HG02642 (cell line): ENCODE measurements at regions not wholly inside any gene's neighbourhood (a gene's known extent, or its start where the extent isn't known, plus 50 kb on each side); places are given as distances from the start of the nearest gene placed in this dataset.

ENCODE experiments used
- ATAC-seq: cut with Tn5 transposase; IDR thresholded peaks from one replicate; pipeline ENCODE4 v1.9.1; 2021; ENCODE audit warnings: mild to moderate bottlenecking; ENCODE audit not compliant: unreplicated experiment, poor library complexity

- peak; percentile 91 for ATAC-seq
Measured at GRCh38 chr2:181183878-181184542, 203.6 kb downstream of the UBE2E3 start.

DNA sequence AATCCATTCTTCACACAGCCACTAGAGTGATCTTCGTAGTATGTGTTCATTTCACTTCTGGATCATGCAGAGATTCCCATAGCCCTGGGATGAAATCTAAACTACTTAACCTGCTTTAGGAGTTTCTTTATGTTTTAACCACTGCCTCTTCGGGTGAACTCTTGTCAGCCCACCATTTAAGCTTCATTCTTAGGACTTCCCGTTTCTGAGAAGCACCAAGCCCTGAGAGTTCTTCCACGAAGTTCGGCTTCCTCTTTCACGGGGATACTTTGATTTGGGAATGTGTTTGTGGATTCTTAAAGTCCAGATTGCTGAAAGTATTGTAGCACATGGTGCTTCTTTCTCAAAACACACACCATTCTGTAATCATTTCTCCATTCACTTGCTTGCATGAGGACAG, 205.0 kb downstream of the UBE2E3 start:
- ATAC-seq = no peak

- ATAC-seq = no peak
Measured at GRCh38 chr2:181185948-181186347, 205.5 kb downstream of the UBE2E3 start.

DNA sequence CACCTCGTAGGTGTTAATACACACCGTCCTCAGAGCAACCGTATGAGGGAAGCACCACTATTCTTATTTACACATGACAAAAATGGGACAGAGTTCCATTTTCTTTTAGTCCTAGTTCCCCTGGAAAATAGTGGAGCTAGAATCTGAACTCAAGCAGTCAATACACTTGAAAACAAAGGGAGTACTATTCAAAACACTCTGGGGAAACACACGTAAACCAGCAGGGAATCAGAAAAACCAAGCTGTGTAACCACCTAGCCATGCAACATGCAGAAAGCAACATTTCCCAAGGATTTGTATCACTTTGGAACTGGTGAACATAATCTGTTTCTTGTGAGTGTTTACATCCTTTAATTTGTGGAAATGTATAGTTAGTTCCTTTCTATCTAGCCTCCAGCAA, 208.2 kb downstream of the UBE2E3 start:
- ATAC-seq = no peak

DNA sequence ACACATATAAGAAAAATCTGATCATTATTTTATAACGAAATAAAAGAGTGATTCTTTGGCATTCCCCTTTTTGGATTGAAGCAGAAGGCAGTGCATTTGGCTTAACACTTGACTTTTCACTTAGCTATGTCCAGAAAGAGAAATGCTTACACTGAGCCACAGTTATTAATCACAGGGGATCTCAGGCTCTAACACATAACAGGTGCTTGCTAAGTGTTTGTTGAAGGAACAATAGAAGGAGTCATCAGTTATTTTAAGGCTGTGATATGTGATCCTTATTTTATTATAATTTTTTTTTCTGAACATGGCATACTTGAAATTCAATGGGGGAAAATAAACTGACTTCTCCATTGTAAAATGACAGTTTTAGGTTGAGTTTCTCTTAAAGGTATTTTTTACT, 209.5 kb downstream of the UBE2E3 start:
- no peak for ATAC-seq

GRCh38 chr2:181190711-181191110, 210.3 kb downstream of the UBE2E3 start:
- ATAC-seq = no peak

DNA sequence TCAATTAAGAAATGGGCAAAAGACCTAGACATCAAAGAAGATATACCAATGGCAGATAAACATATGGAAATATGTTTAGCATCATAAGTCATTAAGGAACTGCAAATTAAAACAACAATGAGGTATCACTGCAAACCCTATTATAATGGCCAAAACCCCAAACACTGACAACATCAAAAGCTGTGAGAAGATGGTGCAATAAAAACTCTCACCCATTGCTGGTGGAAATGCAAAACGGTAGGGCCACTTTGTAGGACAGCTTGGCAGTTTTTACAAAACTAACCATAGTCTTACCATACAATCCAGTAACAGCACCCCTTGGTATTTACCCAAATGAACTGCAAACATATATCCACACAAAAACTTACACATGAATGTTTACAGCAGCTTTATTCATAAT, 213.1 kb downstream of the UBE2E3 start:
- ATAC-seq = no peak

GRCh38 chr2:181196401-181196800, 216.0 kb downstream of the UBE2E3 start:
- ATAC-seq = no peak

DNA sequence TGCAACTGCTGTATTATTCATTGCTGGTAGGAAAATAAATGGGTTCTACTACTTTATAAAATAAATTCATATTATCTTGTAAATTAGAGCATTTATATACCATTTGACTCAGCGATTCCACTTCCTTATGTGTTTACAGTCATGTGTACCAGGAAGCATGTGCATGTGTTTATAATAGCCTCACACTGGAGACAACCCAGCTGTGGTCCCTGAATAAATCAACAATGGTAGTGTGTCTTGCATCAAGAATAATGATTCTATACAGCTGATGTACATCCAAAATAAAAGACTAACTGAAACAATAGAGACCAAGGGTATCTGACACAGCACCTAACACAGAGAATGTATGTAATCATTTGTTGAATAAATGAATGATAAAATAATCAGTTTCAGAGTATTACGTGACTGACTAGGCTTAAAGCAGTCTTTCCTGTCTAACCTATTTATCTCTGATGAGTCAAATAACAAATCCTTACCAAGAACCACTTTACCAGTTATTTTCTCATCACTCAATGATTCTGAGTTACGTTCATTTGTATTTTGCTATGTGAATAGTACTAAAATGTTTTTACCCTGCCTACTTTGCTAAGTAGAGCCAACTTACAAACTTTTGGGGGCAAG, 216.8 kb downstream of the UBE2E3 start:
- no peak for ATAC-seq

DNA sequence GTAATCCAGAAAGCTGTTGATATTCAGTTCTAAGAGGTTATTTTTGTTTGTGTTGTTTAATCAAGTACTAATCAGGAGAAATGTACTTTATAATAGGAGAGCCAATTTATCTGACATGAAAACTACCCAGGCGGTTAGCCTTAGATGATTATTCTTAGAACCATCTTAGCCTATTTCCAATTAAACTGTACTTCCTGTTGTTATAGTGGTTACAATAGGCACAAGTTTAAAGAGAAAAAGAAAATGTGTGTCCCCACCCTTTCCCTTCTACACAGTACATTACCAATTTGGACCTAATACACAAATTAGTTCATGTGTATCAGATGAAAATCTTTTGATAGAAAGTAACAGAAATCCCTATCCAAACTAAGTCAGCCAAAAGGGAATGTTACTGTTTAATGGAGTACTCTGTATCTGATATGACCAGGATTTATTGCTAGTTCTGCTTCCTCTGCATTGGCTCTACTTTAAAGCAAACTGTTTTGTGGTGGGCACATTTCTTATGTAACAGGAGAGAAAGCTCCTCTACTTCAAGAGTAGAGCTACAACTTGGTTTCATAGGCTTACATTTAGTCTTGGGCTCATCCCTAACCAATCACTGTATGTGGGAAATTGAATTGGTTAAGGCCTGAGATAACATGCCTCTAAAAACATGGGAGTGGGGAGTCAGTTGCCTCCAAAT, 217.9 kb downstream of the UBE2E3 start:
- ATAC-seq = no peak

DNA sequence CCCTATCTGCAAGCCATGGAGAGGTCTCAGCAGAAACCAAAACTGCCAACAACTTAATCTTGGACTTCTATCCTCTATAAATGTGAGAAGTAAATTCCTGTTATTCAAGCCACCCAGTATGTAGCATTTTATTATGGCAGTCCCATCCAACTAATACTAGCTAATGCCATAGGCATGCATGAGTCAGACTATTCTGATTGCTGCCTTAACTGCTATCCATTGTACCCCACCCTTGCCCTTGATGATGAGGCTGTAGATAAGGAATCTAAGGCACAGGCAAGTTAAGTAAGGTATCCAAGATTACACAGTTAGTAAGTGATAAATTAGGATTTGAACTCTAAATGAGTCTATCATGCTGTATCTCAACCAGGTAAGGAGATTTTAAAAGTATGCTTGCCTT, 223.0 kb downstream of the UBE2E3 start:
- no peak for ATAC-seq

DNA sequence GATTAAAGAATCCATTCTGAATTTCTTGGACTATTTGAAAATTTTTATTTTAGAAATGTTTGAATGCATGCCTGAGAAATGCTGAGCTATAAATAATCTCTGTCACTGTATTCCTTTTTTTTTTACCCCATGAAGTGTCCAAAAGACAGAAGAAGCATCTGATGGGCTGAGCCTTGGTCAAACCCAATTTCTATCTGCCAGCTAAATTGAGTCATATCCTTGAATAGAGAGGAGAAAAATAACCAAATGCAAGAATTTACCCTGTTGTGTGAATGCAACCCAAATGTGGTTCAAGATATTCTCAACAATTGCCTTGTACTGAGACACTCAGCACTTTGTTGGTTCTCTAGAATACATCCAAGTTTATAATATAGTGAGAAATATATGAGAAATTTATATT, 223.5 kb downstream of the UBE2E3 start:
- no peak for ATAC-seq

DNA sequence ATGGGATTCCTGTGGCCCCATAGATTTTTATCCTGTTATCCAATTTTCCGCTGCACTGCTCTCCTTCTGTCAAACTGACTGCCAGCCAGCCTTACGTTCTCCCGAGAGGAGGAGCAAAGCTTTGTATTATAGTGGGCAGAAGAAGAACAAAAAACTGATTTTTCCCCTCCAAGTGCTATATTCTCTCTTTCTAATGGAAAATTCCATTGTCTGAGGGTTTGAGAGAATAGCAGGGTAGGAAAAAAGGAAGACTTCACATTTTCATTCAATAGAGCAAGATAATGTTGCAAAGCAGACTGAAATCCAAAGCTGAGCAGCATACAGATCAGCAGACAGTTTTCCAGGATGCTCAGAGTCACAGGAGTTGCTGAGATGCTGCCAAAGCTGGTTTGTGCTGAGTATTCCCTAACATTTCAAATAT, 238.0 kb downstream of the UBE2E3 start:
- no peak for ATAC-seq

DNA sequence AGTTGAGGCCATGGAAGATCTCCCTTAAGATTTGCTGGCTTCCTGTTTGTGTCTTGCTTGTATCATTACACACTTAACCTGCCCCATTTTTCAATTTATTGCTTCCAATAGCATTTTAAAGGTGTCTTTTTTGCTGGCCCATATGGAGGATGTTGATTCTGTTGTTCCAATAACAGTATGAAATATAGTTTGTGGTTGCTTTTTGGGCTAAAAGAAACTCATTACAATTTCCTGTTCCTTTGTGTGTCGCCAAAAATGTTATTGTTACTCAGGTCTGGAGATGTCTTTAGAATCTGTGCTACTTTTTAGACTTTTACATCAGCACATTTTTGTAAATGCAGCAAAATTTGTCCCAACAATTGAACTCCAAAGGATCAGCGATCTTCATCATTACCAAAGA, 234.0 kb upstream of the ITGA4 start:
- ATAC-seq = no peak

DNA sequence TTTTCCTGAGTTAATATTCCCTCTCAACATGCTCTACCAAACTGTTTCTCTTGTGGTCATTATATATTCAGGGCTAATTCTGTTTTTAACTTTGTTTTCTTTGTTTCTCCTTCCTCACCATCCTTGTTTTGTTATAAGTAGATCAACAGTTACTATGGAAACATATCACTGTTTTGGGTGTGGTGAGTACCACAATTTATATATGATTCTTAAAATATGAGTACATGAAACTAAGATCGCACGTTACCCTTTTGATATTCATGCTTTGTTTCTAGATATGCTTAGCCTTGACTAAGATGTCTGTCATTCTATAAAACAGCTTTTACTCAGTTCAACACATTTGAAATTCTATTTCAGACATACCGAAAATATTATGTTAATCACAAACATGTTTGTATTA, 232.3 kb upstream of the ITGA4 start:
- no peak for ATAC-seq

DNA sequence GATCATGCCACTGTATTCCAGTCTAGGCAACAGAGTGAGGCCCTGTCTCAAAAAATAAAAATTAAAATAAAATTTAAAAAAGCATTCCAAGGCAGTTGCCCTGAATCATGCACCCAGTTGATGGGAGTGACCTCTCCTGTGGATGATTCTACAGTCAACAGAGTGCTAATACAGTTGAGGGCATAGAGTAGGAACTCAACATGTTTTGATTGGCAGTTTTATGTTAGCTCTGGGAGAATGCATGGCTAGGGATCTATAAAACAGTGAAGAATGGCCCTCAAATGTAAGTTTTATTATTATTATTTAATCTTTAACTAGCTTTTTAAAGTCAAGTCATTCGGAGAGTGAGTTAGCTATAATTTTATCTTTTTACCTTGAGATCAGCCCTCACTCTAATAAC, 228.5 kb upstream of the ITGA4 start:
- no peak for ATAC-seq

GRCh38 chr2:181231151-181231550, 226.0 kb upstream of the ITGA4 start:
- ATAC-seq = no peak

DNA sequence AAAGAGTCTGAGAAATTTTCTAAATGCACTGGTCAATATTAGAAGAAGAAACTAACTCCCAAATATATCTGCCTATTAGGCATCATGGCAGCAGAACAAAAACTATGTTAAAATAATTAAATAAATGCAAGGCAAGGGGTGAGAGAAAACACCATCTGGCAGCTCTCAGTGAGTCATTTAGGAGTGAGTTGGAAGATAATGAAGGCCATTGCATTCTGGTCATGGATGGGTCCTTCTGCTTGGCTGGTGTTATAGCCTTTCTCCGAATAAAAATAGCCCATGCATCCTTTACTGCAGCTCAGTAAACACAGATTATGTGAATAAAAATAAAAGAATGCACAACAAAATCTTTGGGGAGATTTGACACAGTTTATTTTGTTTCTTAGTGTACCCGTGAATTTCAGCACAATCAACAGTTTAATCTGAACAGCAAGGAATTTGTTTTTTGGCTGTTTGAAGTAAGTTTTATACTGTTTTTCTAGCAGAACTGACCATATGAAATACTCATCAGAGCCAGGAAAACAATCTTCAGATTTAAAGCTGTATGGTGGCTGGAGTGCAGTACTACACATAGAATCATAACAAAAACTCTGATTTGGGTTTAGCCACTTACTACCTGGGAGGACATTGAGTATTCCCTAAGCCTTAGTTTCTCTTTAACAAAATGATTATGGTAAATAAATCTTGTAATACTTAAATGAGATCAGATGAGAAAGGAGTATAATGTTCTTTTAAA, 225.1 kb upstream of the ITGA4 start:
- no peak for ATAC-seq

GRCh38 chr2:181234487-181234891, 222.7 kb upstream of the ITGA4 start:
- ATAC-seq = no peak

GRCh38 chr2:181235011-181235410, 222.2 kb upstream of the ITGA4 start:
- no peak for ATAC-seq
